Stimulated activated CD8-positive, alpha-beta memory T cell treated with anti-CD3 and anti-CD28 coated beads, Interleukin-15, amount 100 ng/mL, for 1 hour (primary cell): ENCODE measurements at regions not wholly inside any gene's neighbourhood (a gene's known extent, or its start where the extent isn't known, plus 50 kb on each side); places are given as distances from the start of the nearest gene placed in this dataset.
"Not testable (repeated sequence)": the region's sequence is repeated elsewhere in the genome, so short reads cannot be mapped to it uniquely, and the experiment has no call there.

Experiments used
- DNase-seq: peaks from one replicate; pipeline ENCODE4 v3.0.0-alpha.2; 2020; ENCODE audit warnings: low read depth

GRCh38 chr5:130836729-130837649 lies 328.1 kb downstream of the HINT1 start:
- DNase-seq: no peak

- DNase-seq: not testable (repeated sequence)
Observed at GRCh38 chr5:130817598-130818384, 347.3 kb downstream of the HINT1 start.

- DNase-seq: no peak
Observed at GRCh38 chr5:130815246-130815645, 349.8 kb downstream of the HINT1 start.

- DNase-seq: no peak
Observed at GRCh38 chr5:130808691-130809090, 356.4 kb downstream of the HINT1 start.

DNA sequence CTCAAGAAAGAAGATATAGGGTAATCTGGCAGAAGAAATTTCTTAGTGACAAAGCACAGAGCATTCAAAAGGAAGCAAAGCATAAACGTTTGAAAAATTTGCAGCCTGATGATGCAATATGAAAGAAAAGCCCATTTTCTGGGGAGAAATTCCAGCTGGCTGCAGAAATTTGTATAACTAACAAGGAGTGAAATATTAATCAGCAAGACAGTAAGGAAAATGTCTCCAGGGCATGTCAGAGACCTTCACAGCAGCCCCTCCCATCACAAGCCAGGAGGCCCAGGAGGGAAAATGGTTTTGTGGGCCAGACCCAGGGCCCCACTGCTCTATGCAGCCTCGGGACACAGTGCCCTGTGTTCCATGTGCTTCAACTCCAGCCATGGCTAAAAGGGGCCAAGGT lies 359.4 kb downstream of the HINT1 start:
- no peak for DNase-seq

DNA sequence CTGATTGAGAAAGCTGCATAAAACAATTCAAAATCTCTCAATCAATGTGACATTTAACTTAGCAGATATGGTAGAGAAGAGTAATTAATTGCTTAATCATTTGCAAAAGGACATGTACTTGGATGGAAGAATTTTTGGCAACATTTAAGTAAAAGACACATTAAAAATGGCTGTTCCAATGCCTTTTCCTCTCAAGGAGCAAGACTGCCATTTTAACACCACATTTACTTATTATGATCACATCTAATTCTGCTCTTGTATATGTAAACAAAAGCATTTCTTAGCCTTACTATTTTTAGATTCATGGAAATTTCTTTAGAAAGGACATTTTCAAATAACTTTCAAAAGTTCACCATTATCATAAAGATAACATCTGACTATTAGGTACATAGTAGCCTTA lies 360.0 kb downstream of the HINT1 start:
- no peak for DNase-seq

- DNase-seq: no peak
Observed at GRCh38 chr5:130801963-130802362, 363.1 kb downstream of the HINT1 start.

DNA sequence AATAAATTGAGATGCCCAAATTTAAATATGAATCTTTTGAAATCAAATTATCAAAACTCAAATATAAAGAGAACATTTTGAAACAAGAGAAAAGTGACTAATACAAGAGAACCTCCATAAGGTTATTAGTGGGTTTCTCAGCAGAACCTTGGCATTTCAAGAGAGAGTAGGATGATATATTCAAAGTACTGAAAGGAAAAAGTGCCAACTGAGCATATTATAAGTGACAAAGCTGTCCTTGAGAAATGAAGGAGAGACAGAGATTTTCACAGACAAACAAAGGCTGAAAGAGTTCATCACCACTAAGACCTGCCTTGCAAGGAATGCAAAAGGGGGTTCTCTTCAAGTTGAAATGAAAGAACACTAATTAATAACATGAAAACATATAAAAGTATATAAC lies 366.0 kb downstream of the HINT1 start:
- no peak for DNase-seq

GRCh38 chr5:130797303-130797702 lies 367.8 kb downstream of the HINT1 start:
- no peak for DNase-seq

DNA sequence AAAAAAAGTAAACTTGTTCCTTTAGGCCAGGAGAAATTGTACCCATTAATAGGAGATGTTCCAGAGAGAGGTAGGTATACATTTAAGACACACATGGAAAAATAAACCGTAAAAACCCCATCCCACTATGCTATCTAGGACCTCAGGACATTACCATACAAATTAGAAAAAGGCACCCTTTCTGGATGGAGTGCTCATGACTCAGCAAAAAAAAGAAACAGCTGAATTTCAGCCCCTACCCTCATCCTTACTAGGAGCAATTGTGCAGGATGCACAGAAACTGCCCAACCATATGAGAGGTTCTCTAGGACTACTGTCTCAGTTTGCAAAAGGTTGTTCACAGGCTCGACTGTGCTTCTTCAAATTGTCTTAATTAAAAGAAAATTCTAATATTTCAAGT lies 368.2 kb downstream of the HINT1 start:
- DNase-seq: no peak

DNA sequence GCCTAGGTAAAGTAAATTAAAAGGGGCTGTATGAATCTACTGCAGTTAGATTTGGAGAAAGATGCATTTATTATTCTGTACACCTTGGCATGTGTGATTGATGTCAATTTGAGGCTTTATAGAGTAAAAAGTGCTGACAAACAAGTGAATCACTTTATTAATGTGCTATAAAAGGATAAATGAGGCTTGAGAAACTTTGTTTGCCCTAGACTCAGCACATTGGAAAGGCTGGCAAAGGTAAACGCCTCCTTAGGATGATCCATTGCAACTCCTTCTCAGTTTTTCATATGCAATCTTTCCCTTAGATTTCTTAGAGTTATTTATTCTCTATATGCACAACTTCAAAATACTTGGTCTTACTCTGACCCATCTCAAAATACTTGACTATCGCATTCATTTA lies 369.0 kb downstream of the HINT1 start:
- DNase-seq: no peak

DNA sequence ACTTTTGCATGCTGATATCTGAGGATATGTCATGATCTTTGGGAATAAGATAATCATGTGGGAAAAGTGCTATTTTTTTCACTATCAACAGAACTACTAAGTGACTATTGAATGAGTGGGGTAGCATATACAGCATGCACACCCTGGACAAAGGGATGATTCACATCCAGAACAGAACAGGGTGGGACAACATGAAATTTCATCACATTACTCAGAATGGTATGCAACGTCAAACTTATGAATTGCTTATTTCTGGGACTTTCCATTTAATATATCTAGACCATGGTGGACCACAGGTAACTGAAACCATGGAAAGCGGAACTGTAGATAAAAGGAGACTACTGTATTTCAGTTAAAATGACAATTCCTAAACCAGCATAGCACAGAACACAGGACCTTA lies 370.0 kb downstream of the HINT1 start:
- DNase-seq: no peak

- no peak for DNase-seq
Observed at GRCh38 chr5:130777794-130778193, 387.3 kb downstream of the HINT1 start.

- no peak for DNase-seq
Observed at GRCh38 chr5:130773813-130774212, 391.2 kb downstream of the HINT1 start.

DNA sequence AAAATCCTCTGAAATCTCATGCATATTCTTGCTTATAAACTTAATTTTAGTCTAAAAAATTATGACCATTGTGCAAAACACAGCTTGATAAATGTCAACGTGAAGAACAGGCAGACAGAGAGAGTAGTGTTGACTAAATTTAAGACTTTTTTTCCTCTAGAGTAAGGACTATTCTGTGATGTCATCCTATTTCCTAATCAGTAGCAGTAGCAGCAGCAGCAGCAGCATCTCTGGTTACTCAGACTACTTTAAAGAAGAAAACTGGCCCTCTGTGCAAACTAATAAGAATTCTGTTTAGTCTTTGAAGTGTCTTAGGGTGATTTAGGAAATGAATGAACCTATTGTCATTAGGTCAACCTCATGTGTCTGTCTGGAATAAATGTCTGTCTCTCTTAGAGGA lies 403.0 kb downstream of the HINT1 start:
- no peak for DNase-seq

- DNase-seq: no peak
Observed at GRCh38 chr5:130759061-130759460, 406.0 kb downstream of the HINT1 start.

DNA sequence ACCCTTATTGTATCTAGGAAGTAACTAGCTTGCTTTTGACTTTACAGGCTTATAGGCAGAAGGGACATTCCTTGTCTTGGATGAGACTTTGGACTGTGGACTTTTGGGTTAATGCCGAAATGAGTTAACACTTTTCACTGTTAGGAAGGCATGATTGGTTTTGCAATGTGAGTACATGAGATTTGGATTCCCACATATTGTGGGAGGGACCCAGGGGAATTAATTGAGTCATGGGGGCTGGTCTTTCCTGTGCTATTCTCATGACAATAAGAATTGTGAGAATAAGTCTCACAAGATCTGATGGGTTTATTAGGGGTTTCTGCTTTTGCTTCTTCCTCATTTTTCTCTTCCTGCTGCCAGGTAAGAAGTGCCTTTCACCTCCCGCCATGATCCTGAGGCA lies 417.5 kb downstream of the HINT1 start:
- no peak for DNase-seq

DNA sequence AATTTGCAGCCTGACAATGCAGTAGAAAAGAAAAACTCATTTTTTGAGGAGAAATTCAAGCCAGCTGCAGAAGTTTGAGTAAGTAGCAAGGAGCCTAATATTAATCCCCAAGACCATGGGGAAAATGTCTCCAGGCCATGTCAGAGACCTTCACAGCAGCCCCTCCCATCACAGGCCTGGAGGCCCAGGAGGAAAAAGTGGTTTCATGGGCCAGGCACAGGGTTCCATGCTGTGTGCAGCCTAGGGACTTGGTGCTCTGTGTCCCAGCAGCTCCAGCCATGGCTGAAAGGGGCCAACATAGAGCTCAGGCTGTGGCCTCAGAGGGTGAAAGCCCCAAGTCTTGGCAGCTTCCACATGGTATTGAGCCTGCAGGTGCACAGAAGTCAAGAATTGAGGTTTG lies 418.4 kb downstream of the HINT1 start:
- DNase-seq: not testable (repeated sequence)

GRCh38 chr5:130743092-130743491 lies 422.0 kb downstream of the HINT1 start:
- no peak for DNase-seq

DNA sequence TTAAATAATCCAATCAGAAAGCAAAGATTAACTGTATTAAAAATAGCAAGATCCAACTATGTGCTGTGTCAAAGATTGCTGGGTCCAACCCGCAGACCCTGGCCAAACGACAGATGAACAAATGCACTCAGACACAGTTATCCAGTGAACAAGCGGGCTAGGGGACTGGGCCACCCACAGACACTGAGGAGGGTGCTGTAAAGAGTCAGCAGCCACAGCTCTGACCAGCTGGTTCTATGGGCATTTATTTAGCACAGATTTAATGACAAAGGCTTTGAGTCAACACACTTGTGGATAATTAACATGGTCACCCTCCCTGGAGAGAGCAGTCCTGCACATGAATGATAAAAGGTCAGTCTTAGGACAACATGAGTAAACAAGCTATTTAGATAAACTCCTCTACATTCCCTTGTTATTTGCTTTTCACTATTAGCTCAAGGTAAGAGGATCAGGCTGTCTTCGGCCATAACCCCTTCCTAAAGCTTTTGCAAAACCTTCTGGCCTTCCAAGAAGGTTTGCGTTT lies 424.9 kb downstream of the HINT1 start:
- no peak for DNase-seq

GRCh38 chr5:130731839-130732238 lies 433.2 kb downstream of the HINT1 start:
- no peak for DNase-seq

DNA sequence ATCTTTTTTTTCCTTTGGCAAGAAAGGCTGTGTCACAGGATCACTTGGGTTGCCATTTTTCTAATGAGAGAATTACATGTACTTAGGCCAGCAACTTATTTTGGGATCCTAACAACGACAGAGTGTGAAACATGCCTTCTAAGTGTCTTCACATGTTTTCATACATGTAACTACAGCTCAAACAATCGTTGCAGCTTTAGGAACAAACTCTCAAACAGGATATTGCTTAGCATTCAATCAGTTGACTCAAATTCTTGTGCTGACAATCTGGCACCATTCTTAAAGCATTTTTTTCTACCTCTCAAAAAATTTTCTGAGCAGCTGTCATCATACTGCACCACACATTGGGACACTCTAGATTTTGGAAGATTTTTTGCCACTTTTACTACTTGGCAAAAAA lies 435.5 kb downstream of the HINT1 start:
- DNase-seq: no peak

DNA sequence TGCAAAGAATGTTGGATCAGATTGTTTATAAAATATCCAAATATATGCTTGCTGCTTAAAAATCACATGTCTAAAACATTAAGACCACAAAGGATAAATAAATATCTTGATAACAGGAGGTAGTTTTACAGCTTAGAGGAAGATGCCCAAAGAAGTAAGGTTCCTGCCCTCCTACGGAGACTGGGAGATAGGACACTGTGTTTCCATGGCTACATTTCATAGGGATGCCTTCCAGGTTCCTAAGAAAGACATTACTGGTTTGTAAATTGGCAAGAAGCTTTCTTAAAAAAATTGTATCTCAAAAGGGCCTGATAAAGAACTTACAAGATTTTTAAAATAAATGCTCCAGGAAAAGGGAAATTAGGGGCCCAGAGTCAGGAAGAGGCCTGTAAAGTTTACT lies 437.2 kb downstream of the HINT1 start:
- DNase-seq: no peak
